NCI-H2171 (cell line): ENCODE measurements at regions not wholly inside any gene's neighbourhood (a gene's known extent, or its start where the extent isn't known, plus 50 kb on each side); places are given as distances from the start of the nearest gene placed in this dataset.

Source experiments
- DNase-seq: peaks from one replicate; lab custom pipeline; 2025; lab: John Stamatoyannopoulos, UW

DNA sequence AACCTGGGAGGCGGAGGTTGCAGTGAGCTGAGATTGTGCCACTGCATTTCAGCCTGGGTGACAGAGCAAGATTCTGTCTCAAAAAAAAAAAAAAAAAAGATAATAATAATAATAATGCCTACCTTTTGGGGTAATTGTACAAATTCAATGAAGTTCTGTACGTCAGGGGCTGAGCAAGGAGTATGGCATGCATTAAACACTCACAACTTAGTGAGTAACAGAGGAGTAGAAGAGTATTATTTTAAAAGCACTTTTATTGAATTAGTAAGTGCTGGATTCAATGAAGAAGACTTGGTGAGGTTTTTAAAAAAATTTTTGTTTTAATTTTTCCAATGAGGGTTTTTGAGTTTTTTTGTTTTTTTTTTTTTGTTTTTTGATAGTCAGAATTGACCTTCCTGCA lies 783.6 kb upstream of the TBX3 start:
- DNase-seq: no peak

DNA sequence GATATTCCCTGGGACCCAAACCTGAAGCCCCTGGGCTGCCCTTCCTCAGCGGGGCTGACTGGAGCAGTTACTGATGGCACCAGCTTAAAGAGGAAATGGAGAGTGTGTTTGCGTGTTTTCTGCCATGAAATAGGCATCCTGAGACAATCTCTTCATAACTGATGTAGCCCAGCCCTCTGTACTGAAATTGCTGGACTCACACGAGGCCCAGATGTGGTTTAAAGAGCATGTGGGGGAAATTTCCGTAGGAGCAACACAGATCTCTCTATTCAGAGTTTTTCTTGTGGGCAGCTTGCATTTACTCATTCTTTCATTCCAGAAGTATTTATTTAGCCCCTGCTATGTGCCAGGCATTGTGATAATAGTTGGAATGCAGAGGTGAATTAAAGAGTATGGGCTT lies 782.1 kb upstream of the TBX3 start:
- no peak for DNase-seq

DNA sequence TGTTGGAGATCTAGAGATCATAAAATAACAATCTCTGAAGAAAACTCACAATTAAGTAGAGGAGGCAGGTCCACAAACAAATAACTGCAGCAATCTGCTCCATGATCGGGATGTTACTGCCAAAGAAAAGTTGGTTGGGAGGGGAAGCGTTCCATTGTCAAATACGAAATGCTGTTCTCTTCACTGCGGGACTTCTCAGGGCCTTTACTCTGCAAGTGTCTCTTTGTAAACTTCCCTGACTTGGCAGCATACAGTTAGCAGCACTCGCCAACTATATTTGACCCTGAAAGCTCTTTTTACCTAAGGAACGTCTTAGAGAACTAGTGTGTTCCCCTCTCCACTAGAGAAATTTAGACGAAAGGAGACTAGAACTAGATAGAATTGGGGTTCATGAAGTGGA lies 780.7 kb upstream of the TBX3 start:
- no peak for DNase-seq

DNA sequence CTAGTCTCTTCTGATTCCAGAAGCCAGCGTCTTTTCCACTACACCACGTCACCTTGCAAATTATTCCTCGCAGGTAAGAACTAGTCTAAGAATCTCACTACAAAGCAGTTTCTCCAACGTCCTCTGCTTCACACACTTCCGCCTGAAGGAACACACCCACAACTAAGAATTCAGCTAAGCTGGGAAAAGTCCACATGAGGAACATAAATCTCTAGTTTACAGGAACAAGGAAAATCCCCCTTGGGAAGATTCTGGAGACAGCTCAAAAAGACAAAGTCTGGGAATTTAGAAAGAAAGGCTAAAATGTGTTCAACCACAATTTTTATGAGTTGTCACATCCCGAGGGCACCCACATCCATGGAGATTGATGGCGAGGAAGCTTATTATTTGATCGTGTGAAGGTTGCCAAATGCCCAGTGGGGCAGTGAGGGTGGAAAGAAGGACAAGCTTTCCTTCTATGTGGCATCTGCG lies 780.2 kb upstream of the TBX3 start:
- DNase-seq: no peak

DNA sequence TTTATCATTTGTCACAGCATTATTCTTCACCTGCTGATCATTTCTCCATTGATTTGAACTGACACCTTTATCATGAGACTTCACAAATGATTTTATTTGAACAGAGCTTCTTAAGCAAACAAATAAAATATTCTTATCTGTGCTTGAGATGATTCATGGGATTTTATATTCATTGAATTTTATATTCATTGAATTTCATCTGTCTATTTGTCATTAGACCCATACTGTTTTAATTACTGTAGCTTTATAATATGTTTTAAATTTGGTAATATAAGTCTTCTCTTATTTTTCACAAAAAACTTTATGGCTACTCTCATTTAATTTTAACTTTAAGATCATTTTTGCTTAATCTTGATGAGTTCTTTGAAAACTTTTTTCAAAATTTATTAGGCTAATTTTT lies 777.4 kb upstream of the TBX3 start:
- DNase-seq: no peak

DNA sequence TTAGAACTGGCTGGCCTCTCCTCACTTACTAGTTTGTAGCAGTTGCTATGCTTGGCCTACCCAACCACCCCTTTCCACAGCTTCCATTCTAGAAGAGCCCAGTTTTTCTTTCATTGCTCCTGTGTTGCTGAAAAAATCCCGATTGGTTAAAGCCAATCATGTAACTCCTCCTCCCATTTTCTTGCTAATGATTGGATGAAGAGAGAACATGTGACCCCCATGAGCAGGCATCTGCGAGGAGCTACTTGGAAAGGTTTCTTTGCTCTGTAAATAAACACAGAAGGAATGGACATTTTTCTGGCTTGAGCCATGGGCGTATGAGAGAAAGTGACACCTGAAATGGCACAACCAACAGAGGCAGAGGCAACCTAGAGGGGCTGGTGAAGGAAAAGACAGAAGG lies 773.8 kb upstream of the TBX3 start:
- no peak for DNase-seq

DNA sequence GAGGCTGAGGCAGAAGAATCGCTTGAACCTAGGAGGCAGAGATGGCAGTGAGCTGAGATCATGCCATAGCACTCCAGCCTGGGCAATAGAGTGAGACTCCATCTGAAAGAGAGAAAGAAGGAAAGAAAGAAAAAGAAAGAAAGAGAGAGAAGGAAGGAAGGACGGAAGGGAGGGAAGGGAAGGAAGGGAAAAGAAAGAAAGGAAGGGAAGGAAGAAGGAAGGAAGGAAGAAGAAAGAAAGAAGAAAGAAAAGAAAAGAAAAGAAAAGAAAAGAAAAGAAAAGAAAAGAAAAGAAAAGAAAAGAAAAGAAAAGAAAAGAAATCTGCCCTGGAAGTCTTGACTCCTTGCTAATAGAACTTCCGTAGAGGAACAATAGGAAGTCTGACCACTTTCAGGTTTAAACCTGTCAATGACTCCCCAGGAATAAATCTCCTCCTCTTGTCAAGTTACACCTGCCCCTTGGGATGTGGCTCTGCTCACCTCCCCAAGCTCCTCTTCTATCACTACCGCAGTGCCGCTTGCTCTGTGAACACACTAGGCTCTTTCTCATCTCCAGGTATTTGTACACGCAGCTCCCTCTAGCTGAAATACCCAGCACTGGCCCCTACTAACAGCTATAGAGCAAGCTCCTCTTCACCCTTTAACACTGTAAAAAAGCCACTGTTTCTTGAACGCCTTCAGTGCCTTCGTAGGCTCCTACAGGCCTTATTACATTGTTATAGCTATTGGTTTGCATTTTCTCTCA lies 773.1 kb upstream of the TBX3 start:
- no peak for DNase-seq

DNA sequence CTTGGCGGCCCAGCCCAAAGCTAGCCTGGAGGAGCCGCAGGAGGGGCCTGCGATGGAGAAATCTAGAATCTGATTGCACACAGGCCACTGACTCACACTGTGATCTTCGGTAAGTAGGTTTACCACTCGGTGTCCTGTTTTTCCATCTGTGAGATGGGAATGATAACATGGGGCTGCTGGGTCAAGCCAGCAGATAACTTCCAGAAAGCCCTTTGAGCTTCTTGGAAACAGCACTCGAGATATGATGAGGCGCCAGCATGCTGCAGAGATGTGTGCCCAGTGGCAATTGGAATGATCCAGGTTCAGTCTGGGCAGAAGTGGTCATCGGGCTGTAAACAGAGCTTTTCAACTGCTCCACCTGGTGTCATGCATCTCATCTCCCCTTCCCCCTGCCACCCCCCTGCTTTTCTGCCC lies 771.3 kb upstream of the TBX3 start:
- DNase-seq: no peak

DNA sequence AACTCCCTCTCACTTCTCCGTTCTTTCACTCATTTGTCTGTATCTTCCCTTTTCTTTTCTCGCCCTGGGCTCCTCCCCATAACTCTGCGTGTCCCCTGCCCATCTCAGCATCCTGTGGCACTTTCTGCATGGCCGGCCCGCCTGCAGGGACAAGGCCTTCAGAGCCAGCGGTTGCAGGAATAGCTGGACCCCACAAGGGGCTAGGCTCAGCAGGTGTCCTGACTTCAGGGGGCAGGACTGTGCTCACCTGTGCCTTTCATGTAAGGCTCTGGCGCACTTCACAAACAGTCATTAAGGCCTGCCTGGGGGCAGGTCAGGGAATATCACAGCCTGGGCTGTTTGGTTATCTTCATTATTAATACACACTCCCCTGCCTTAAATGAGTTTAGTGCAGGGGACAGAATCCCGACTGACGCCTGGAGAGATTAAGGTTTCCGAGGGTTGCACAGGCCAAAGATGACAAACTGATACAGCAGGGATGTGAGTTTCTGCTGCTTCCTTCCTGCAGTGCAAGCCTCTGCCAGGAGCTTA lies 768.8 kb upstream of the TBX3 start:
- DNase-seq: no peak

DNA sequence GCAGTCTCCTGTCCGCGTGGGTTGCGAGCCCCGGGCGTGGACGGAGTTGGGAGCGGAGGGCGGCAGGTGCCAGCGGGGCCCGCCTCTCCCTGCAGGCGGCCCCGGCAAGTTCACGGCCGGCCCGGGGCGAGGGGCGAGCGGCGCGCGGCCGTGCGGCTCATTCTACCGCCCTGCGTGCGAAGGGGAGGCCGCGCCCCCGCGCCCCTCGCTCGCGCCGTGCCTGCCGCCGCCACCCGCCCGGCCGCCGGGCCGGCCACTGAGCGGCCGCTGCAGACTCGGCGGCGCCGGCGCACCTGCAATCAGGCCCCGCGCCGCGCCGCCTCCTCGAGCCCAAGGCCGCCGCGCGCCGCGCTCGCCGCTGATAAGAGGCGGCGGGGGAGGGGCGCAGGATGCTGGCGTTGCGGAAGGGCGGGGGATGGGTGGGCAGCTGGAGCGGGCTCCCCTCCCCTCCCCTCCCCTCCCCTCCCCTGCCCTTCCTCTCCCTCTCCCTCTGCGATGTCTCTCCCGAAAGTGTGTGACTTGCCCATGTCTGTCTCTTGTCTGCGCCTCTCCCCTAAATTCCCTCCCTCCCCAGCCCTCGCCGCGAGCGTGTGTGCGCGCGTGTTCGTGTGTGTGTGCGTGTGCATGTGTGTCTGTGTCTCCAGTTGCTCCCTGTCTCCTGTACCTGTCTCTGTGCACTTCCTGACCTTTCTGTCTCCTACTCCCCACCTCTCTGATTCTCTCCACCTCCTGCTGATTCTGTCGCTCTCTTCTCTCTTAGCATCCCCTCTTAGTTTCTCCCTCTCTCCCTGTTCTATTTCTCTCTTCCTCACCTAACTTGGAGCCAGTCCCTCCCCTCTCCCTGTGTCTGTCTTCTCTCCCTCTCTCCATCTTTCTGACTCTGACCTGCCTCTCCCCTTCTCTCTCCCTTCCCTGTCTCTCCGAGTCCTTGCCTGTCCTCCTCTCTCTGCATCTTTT lies 768.1 kb upstream of the TBX3 start:
- DNase-seq: peak; percentile 38

DNA sequence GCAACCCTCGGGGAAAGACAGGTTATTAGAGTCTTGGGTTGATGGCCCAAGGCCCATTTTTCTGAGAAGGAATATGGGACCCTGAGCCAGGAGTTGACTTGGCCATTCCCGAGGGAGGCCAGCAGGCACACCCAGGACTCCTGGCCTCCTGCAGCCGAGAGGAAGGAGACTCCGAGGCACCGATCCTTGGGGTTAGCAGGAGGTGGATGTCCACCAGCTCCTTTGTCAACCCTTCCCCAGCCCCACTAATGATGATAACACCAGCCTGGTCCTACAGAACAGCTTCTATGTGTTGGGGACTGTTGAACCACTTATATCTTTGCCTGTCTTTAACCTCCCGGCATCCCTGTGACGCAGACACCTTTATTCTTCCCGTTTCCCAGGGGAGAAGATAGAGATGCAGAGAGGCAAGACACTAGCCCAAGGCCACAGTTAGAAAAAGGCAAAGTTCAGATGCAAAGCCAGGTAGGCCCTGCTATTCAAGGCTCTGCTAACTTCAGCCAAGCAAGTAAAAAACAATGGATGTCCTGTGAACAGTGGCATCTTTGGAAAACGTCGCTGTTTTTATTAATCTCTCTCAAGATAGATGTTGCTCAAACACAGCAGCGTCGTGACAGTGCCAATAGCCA lies 767.3 kb upstream of the TBX3 start:
- no peak for DNase-seq

DNA sequence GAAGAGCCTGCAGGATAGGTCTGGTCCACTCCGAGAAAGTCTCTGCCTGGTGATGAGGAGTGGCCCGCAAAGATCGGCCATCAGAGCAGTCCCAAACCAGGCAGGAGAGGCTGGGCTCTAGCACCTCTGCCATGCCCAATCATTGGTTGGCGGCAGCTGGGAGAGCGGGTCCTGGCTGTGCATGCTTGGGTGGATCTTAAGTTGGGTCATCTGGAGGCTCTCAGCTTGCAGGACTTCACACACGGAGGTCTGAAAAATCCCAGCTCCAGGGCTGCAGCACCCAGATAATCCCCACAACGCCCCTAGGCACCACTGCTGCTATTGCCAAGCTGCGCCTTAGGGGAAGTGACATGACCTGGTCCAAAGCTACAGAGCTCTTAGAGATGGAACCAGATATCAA lies 766.7 kb upstream of the TBX3 start:
- no peak for DNase-seq

DNA sequence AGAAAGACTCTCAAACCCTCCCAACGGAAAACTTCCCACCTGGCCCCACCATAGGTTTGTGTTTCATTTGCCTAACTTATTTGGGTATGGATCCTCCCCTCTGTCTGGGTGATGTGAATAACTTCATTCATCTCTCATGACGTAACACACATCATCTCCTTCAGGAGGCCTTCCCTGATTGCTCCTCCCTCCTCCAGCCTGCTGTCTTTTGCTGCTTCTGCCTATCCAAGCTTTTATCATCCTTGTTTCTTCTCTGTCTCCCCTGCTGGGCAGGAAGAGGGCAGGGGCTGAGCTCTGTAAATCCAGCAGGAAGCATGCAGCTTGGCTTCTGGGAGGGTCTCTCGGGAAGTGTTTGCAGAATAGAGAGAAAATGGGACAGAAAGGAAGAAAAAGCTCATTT lies 766.0 kb upstream of the TBX3 start:
- DNase-seq: no peak

DNA sequence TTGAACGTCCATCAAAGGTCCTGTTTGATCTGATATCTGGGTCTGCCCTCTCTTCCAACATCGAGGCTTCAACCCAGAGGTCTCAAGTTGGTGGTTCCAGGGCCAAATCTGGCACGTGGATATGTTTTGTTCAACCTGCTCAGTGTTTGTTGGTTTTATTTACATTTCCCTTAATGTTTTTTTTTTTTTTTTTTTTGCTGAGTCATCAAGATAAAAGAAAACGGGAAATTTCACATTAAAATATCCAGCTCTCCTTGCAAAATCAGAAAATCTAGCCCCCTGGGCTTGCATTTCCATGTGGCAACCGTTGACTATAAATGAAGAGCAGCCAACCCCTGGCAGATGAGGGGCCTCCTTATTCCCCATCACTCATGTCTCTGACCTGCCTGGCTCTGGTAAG lies 765.6 kb upstream of the TBX3 start:
- no peak for DNase-seq

DNA sequence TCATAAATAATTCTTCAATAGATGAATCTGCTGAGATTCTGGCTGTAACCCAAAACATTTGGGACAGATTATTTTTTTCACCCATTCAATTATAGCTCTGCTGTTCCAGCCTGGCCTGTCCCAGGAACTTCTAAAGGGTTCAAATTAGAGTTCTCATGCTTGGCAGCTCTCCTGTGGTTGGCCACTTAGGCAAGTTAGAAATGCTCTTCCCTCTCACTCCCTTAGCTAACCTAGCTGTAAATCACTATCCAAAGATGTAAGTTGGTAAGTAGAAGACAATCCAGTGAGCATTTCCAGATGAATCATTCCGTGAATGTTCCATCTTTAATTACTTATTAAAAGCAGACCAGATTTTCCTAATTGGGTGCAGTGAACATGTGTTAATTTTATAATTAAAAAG lies 760.4 kb upstream of the TBX3 start:
- no peak for DNase-seq

DNA sequence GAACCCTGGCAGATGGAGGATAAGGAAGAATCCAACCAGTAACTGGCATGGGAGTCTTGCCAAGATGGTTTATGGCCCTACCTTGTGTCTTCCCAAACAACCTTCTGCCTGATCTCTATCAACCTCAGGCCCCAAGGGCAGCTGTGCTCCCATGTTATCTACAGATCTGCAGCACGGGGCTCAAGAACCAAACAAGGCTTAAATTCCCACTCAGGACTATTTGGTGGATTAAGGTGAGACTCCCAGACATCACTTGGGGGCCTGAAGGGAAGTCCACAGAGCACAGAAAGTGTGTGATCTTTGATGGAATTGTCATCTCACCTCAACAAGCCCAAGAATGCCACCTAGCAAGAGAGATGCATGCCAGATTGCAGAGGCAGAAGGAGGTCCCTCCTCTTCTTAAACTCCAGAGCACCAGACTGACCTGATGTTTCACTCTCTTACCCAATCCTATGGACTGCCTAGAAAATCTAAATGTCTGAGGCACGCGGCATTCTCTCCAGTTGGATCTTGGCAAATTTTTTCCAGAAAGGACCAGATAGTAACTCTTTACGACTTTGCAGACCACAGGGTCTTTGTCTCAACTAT lies 759.5 kb upstream of the TBX3 start:
- DNase-seq: no peak

DNA sequence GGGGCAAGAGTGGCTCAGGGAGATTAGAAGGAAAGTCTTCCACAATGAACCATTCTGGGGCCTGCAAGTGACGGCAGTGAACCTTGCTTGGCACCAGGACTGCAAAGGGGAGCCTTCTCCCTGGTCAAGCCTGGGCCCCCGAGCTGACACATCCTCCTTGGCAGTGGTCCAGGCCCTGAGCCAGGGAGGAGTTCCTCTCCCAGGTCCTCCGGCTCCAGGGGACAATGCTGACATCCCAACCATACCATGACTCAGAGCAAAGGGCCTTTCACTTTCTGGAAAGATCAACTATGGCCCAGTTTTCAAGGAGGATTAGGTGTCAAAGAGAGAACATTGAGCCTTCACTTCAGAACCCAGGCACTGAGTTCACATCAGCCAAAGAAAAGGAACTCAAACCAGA lies 756.5 kb upstream of the TBX3 start:
- DNase-seq: no peak

DNA sequence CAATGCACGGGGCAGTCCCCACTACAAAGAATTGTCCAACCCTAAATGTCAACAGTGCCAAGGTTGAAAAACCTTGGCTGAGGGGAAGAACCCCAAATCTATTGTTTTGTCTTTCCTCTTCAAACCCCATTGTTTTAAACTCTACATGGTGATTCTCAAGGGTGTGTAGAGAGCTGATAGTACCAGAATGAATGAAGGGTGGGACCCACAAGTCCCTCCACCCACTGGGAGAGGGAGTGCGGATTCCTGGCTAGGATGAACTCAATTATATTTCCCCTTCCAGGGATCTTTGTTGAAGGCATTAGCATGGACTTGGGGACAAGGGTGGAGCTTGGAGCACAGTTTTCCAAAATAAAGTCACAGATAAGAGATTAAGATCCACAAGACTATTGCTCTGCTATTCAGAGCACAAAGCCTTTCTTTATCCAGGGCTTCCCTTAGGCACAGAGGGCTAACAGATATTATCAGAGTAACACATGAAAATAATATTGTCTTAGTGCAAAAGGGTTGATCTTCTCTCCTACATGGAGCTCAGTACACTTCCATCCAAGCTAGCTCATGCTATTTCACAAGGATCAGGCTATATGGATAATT lies 755.1 kb upstream of the TBX3 start:
- DNase-seq: no peak

DNA sequence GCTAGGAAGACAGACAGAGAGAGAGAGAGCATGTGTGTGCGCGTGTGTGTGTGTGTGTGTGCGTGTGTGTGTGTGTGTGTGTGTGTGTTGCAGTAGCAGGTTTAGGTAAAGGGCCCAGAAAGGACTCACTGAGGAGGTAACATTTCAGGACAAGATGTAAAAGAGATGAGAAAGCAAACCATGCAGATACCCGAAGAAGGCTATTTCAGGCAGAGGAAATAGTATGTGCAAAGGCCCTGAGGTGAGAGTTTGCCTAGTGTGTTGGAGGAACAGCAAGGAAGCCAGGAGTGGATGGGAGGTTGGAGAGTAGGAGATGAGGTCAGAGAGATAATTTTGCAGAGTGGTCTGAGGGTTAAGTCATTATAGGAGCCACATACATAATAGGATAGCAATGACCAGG lies 754.3 kb upstream of the TBX3 start:
- no peak for DNase-seq

DNA sequence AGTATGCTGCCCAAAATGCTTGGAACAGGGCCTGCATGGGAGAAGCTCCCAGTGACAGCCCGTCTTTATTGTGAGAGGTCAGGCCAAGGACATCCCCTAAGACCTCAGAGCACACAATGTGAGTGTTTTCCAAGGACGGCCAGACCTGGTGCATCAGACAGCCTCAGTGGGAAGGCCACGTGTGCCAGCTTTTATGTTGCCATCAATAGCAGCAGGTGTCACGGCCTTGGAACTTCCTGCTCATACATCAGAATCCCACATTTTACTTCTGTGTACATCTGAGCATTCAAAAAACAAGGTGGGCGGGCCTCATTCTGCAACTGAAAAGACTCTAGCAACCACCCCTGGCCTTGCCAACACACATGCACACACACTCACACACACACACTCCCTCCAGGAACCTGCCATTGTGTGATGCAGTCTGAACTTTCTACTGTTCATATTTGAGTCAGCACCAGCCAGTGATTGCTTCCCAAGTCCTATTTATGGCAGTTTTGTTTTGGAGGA lies 753.1 kb upstream of the TBX3 start:
- DNase-seq: no peak

DNA sequence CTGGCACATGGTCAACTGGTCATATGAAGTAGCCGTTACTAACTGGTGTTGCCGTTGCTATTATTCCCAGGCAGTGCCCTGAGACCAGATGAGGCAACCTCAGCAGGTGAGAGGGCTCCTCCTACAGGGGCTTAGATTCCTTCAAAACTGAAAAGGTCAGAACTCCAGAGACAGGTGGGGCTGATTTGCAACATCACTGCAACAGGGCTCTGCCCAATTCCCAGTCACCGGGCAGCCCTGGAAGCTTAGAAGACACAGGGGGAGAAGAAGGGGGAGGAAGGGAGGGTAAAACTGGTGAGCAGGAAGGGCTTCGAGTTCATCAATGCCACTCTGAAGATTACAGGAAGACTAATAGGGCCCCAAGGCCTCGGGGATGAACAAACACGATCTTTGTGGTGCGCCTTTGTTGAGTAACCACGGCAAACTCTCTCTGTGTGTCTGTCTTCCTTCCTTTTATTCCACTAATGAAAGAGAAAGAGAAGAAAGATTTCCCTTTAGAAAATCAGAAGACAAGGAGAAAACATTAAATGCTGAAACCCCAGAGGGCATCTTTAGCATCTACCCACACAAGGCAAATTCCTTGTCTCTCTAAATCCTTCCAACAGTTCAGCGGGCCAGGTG lies 749.1 kb upstream of the TBX3 start:
- DNase-seq: no peak
